ENCODE measurements at regions not wholly inside any gene's neighbourhood (a gene's known extent, or its start where the extent isn't known, plus 50 kb on each side); places are given as distances from the start of the nearest gene placed in this dataset.

DNA sequence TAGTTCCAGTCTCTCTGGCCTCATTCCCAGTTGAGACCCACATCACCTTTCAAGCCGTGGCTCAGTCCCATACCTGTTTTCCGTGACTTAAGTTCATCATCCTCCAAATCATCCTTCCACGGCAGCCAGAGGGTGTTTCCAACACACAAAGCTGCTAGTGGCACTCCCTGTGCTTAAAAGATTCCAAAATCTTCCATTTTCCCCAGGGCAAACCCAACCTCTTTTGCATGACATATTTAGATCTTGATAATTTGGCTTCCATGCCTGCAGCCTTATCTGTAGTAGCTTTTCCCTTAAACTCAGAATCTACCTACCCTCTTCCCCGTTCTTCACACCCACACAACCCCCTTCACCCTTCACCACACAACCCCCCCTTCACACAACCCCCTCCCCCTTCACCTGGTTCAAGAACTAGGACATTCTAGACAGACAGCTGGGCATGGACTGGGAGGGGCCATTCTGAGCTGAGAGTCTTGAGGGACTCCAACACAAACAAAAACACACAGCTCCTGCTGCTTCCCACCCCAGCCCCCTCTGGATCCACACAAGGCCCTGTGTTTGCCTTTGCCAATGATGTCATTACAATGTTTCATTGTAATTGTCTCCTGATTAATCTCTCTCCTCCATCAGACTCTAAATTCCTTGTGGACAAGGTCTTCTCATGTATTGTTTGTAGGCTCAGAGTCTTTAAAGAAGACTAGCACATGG, 268.2 kb downstream of the SH3GL2 start:
- DNase-seq (ENCODE audit: low read depth in 3 of 3, low spot score in 2 of 3), result no peak

DNA sequence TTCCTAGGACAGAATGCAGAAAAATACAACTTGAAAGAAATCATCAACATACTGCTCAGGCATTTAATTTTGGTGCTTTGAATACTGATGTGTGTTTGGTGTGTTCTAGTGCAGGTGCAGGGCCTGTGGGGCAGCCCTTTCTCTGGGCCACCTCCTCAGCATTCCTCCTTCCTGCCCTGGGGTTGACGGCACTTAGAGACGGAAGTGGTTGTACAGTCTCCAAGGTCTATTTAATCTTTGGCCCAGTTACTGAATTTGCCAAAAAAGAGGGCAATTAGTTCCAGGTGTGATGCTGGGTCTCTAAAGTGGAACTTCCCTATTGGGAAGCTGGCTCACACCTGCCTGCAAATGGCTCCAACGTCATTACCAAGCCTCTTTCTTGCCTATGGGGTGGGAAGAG, 269.0 kb downstream of the SH3GL2 start:
- no peak for DNase-seq (ENCODE audit: low read depth in 3 of 3, low spot score in 2 of 3)

DNA sequence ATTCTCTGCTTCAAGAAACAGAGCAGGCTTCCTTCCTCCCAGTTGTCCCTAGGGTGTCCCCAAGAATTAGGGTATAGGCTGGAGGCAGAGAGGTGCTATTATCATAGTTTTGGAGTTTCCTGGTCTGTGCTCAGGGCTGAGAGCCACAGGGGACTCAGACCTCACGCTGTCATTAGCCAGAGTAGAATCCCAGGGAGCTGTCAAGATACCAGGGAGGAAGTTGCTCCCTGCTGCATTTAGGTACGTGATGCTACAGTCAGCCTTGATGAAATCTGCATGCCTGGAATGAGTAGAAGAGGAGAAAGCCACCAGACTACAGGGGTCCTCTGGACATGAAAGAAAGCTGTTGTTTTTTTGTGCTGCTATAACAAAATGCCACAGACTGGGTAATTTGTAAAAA, 273.2 kb downstream of the SH3GL2 start:
- no peak for DNase-seq (ENCODE audit: low read depth in 3 of 3, low spot score in 2 of 3)

DNA sequence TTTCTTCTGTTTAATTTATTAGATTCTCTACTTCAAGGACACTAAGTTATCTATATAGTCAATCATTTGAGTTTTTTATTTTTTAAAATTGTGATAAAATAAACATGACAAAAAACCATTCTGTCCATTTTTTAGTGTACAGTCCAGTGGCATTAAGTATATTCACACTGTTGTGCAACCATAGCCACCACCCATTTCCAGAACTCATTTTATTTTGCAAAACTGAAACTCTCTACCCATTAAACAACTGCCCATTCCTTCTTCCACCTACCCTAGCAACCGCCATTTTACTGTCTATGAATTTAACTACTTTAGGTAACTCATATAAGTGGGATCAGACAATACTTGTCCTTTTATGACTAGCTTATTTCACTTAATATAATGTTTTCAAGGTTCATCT, 275.6 kb downstream of the SH3GL2 start:
- DNase-seq (ENCODE audit: low read depth in 3 of 3, low spot score in 2 of 3), result no peak

DNA sequence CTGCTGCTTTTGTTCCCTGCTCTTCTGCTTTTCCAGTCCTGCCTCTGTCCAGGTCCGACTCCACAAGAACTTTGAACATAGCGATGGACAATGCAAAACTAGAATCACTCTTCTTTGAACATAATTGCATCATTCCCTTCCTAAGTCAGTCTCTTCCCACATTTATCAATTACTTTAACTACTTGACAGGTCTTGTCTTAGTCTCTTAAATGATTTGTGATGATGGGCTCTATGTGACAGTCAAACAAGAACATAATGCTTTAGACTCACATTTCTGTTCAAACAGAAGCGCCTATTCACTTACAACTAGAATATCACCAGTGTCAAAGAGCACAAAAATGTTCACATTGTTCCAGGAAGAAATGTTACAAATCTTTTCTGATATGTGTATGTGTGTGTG, 278.1 kb downstream of the SH3GL2 start:
- DNase-seq (ENCODE audit: low read depth in 3 of 3, low spot score in 2 of 3), result no peak

DNA sequence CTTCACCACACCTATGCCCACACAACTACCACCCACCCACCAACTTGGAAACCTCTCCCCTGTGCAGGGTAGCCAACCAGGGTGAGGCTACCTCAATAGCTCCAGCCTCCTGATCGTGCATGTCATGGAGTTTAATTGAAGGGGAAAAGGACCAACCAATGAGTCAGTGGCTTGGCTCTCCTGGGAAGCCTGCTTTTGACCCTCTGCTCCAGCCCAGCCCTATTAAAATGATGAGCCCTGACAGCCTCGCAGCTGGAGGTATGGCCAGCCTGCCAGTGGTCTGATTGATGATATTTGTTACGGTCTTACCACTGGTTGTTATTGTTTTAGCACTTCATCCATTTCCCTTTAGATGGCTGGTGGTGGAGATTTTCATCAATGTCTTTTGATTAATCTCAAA, 280.4 kb downstream of the SH3GL2 start:
- no peak for DNase-seq (ENCODE audit: low read depth in 3 of 3, low spot score in 2 of 3)

DNA sequence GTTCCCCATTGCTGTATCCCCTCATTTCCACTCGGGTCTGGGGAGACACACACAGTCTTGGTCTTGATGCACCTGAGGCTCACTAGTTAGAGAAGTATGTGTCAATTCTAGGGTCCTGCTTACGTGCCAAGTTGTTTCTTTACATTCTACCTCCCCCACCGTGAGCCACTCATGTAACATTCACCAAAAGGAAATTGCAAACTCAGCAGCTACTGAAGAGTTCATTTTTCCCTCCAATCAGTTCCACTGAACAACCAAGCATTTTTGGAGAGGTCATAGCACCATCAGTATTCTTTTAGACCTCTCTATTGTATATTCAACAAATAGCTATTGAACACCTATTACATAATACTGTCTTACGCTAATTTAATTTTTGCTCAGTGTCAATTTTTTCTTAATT, 281.1 kb downstream of the SH3GL2 start:
- DNase-seq (ENCODE audit: low read depth in 3 of 3, low spot score in 2 of 3), result no peak

DNA sequence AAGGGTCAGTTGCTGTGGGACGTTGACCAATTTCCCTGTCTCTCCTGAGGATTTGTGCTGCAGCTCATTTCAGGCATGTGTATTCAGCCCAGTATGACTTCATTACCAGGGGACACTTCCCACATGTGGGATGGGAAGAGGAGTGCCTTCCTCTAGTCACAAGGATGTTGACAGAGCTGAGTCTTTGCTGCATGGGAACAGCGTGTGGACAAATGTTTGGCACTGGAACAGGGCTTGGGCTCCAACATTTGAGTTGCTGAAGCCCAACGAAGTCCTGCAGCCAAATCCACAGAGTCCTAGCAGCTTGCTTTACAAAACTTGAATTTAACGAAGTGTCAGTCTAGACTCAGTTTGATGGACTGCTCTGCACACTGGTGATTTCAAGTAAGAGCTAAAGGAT, 283.2 kb downstream of the SH3GL2 start:
- DNase-seq (ENCODE audit: low read depth in 3 of 3, low spot score in 2 of 3), result no peak

DNA sequence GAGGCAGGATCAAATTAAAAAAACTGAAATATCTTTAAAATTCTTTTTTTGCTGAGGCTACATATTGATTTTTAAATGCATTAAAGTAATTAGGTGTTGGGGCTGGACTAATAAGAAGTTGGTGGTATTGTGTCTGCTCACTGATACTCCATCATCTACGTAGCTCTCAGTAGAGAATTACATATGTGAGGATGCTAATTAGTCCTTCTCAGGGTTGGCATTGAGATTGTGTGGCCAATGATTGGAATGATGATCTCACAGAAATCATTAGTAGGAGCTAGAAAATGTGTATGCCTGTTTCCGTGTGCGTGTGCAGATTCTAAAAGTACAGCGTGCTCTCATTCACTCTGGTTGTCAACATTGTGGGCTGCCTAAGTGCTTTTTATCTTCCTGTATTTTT, 283.8 kb downstream of the SH3GL2 start:
- no peak for DNase-seq (ENCODE audit: low read depth in 3 of 3, low spot score in 2 of 3)

DNA sequence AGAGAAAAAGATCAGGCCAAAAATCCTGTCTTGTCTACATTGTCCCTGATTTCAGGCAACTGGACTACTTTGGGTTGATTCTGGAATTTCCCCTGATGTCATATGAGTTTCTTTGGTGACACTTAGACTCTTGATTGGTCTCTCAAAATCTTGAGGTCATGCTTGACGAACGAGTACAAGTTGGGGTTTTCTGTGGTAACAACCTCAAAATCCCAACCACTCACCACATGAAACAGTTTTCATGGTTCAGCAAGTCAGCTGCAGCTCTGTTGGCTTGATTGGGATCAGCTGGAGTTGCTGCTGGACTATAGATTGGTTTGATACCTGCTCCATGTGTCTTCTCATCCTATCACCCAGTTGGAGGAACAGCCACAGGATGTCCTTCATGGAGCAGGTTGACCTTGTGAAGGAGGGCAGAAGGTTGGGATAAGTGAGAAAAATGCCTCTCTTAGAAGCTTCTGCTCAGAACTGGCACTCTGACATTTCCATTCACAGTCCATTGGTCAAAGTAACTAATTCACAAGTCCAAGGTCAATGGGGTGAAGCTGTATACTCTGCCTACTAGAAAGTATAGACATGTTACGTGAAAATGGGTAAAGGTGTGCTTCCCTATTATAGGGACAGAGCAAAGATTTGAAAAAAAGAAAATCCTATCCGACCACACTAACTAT, 284.5 kb downstream of the SH3GL2 start:
- DNase-seq (ENCODE audit: low read depth in 3 of 3, low spot score in 2 of 3), result no peak

DNA sequence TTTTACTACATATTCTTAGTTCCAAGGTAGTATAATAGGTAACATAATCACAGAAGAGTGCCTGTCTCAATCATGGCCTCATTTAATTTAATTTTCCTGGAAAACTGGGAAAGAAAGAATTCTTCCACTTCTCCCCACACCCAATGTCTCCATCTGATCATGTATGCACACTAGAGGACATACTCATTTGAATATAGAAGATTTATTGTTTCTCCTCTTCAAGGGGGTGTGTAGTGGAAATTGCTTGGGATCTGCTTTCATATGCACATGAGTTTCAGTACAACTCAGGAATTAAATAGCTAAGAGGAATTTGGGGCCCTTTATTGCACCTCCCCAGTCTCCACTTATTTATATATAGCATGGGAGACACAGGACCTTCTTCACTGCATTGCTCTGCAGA, 285.1 kb downstream of the SH3GL2 start:
- DNase-seq (ENCODE audit: low read depth in 3 of 3, low spot score in 2 of 3), result no peak

DNA sequence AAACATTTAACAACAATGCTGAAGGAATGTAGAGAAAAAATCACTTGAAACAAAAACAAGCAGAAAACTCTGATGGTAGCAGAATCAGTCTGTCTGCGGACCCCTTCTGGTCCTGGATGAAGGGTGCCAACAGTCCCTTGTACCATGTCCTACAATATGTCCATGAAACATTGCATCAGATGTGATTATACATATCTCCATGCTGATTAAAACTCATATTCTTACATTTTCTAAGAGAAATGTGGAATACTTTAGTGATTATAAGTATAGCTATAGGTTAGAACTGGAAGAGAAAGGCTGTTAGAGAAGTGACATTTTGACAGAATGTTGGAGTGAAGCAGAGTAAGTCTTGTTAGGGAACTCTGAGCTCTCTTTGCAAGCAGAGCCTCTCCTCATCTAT, 286.1 kb downstream of the SH3GL2 start:
- no peak for DNase-seq (ENCODE audit: low read depth in 3 of 3, low spot score in 2 of 3)

DNA sequence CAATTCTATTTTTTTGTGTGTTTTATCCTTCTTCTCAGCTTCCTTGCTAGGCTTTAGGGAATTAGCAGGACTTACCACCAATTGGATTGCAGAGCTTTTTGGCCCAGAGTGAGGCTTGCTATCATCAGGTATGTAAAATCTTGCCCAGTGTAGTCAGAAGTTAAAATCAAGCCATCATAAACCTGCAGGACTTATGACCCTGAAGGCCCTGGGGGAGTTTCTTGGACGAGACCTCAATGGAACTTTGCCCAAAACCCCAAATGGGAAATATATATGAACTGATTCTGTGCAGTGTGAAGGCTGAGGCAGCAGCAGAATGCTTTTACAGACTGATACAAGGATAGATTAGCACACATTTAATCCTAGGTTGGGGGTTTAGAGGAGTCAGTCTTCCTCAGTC, 287.0 kb downstream of the SH3GL2 start:
- DNase-seq (ENCODE audit: low read depth in 3 of 3, low spot score in 2 of 3), result no peak

DNA sequence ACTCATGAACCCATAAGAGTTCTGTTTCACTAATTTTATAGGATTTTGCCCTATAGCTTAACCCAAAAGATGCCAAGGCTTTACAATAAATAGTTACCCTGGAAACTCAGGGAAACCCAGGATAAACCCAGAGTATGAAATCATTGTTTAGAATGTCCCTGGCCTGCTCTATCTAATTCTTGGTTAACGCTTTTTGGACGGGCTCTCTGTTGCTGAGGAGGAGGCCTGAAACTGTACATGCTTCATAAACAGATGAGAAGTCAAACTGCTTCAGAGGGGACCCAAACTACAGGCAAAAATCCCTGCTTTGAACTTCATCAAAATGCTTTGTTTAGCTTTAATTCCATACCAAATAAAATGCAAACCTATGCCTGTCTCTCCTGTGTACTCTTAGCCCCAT, 291.9 kb downstream of the SH3GL2 start:
- DNase-seq (ENCODE audit: low read depth in 3 of 3, low spot score in 2 of 3), result no peak

DNA sequence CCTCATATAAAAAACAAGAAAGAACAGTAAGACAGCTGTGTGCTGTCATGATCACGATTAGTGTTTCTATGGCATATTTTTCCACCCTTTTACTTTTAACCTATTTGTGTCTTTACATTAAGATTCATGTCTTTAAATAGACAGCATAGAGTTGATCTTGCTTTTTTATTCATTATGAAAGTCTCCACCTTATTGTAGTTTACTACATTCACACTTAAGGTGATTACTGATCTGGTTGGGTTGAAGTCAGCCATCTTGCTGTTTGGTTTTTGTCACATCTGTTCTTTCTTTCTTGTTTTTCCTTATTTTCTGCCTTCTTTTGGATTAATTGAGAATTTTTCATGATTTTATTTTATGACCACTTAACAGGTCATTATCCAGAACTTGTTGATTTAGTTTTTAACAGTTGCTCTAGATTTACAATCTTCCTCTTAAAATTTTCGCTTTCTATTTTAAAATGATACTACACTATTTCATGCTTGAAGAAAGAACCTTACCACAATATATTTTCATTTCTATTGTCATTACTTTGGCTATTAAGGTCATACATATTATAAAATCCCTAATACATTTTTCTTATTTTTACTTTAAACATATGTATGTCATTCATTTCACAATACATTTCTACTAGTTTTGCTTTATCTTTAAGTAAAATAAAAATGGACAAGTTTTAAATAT, 292.5 kb downstream of the SH3GL2 start:
- DNase-seq (ENCODE audit: low read depth in 3 of 3, low spot score in 2 of 3), result no peak

DNA sequence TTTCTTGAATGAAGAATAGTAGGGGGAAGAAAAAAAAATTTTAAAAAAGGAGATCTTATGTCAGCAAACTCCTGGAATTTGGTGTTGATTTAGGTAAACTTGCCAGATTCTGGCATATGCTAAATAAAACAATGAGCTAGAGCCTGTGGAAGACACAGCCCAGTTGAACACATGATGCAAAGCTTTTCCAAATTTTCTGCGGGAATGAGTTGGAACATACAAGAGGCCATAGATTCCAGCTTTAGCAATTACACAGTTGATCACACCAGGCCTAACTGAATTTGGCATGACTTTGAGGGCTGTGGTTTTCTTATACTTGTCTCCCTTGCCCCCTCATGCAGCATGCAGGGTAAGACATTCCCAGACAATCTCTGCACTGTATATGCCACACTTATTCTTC, 297.0 kb downstream of the SH3GL2 start:
- DNase-seq (ENCODE audit: low read depth in 3 of 3, low spot score in 2 of 3), result no peak

DNA sequence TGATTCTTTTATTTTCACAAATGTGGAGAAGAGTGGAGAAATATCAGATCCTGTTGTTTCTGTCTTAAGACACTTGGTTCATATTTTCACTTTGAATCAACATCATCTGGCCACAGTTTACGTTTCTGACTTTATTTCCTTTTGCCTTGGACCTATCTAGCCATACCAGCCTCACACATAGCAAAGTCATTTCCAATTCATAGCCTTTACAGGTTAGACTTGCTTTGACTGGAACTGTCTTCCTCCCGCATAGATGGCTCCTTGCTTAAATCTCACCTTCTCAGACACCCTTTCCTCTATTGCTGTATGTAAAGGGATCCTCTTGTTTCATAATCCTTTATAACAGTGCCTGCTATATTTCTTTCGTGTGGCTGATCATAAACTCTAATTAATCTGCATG, 297.8 kb downstream of the SH3GL2 start:
- no peak for DNase-seq (ENCODE audit: low read depth in 3 of 3, low spot score in 2 of 3)

DNA sequence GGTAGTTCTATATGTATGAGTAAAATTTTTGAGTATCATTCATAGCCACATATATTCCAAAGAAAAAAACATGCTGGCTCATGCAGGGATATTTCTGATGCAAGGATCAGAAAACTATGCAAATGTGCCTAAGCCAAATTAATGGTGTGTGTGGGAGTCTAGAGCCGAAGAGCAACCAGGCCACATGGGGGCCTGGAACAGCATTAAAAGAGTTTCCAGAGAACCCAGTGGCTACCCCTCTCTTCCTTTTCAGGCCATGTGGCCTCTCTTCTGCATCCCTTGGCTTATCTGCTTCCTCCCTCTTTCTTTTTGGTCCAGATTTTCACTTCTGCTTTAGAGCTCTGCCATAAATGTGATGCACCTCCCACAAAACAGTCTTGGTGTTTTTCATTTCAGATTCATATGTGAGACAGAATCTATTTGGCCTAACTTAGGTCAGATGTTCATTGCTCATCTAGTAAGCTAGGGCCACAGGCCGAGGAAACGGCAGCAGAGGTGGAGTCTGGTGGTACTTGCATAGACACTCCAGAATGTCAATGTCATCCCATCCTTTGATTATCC, 300.0 kb downstream of the SH3GL2 start:
- DNase-seq (ENCODE audit: low read depth in 3 of 3, low spot score in 2 of 3), result no peak

DNA sequence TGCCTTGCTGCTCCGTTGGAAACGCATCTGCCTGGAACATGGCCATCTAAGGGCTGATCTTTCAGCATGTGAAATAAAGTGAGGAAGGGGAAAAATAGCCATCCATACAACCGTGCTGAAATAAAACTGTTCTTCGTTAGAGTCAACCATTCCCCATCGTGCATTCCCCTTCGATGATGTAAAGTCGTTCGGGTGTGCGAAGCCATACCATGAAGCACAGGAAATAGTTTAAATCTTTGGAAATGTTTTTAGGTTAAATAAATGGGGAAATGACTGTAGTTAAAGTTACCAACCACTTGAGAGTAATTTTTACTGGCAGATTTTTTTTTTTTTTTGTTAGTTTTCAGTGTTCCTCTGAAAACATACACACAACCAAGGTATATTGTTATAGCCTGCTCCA, 302.5 kb downstream of the SH3GL2 start:
- no peak for DNase-seq (ENCODE audit: low read depth in 3 of 3, low spot score in 2 of 3)

DNA sequence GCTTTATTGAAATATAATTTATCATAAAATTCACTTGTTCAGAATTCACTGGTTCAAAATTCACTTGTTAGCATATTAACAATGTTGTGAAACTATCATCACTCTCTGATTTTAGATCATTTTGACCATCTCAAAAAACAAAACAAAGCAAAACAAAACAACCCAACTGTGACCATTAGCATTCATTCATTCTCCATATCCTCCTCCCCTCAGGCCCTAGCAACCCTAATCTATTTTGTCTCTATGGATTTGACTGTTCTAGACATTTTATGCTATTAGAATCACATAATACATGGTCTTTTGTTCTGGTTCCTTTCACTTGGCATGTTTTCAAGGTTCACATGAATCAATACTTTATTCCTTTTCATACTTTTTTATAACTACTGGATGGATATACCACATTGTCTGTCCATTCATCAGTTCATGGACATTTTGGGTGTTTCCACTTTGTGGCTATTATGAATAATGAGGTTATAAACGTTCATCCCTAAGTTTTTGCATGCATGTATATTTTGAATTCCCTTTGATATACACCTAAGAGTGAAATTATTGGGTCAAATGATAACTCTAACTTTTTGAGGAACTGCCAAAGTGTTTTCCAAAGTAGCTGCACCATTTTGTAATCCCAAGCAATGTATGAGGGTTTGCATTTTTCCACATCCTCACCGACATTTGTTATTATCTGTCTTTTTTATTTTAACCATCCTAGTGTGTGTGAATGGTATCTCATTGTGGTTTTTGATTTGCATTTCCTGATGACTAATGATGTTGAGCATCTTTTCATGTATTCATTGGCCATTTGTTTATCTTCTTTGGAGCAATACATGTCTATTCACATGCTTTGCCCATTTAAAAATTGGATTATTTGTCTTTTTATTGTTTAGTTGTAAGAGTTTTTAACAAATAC, 304.1 kb downstream of the SH3GL2 start:
- no peak for DNase-seq (ENCODE audit: low read depth in 3 of 3, low spot score in 2 of 3)

DNA sequence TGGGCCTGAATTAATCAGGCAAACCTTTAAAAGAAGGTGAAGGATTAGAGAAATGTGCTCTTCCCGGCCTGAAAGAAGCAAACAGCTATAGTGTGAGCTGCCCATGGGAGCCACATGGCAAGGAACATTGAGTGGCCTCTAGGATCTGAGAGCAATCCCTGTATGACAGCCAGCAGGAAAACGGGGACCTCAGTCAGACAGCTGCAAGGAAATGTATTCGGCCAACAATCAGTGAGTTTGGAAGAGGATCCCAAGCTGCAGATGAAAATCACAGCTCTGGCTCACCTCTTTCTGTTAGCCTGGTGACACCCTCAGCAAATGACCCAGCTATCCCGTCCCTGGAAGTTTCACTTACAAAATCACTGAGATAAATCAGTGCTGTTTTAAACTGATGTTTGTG, 309.2 kb downstream of the SH3GL2 start:
- DNase-seq (ENCODE audit: low read depth in 3 of 3, low spot score in 2 of 3), result no peak

Data from right renal cortex interstitium (tissue), 3 donors.